Gastroesophageal sphincter (tissue), 4 donors: ENCODE measurements at regions not wholly inside any gene's neighbourhood (a gene's known extent, or its start where the extent isn't known, plus 50 kb on each side); places are given as distances from the start of the nearest gene placed in this dataset.

Experiments
- ATAC-seq: fragments of 150-250 bp; one replicate; pipeline ENCODE4 v1.9.1; 2016; ENCODE audit warnings: mild to moderate bottlenecking, moderate library complexity
- H3K27ac ChIP-seq, 4 donors: fragments of 200-600 bp; sonication (generic) in 3 of 4; 1 replicate in 3 of 4; 2 replicates in 1 of 4; pipeline ENCODE4 v1.5.1; 2016 to 2019
- H3K27me3 ChIP-seq: fragments of 200-600 bp; sonication (generic); one replicate; pipeline ENCODE4 v1.5.1; 2019
- H3K36me3 ChIP-seq, 2 donors: fragments of 200-600 bp; sonication (generic); one replicate each; pipeline ENCODE4 v1.5.1; 2019; ENCODE audit warnings: control low read depth in 1 of 2
- H3K4me1 ChIP-seq, 3 donors: fragments of 200-600 bp; sonication (generic); 1 replicate in 2 of 3; 2 replicates in 1 of 3; pipeline ENCODE4 v1.5.1; 2016 to 2019; ENCODE audit warnings: control low read depth in 2 of 3
- H3K4me3 ChIP-seq, 2 donors: fragments of 200-600 bp; sonication (generic); one replicate each; pipeline ENCODE4 v1.5.1; 2019; ENCODE audit warnings: mild to moderate bottlenecking in 1 of 2, moderate library complexity in 1 of 2
- H3K9me3 ChIP-seq, 3 donors: fragments of 200-600 bp; sonication (generic); one replicate each; pipeline ENCODE4 v1.5.1; 2017 to 2019; ENCODE audit warnings: control low read depth in 2 of 3
- CTCF ChIP-seq, 4 experiments: fragments of 200-600 bp in 2 of 4; fragments of 450-650 bp in 2 of 4; sonication (generic) in 1 of 4; IDR thresholded peaks; one replicate each; pipeline ENCODE4 v1.5.1; 2017 to 2019; ENCODE audit warnings: antibody characterized with exemption in 4 of 4, mild to moderate bottlenecking in 2 of 4, moderate library complexity in 2 of 4
- EP300 ChIP-seq: sonication (generic); formaldehyde crosslinking; IDR thresholded peaks from one replicate; pipeline ENCODE4 v1.6.1; 2017; ENCODE audit warnings: antibody characterized with exemption, mild to moderate bottlenecking
- POLR2A ChIP-seq, 2 donors: fragments of 450-650 bp; IDR thresholded peaks; one replicate each; pipeline ENCODE4 v1.6.1; 2017; ENCODE audit warnings: antibody characterized with exemption in 2 of 2, mild to moderate bottlenecking in 2 of 2, moderate library complexity in 1 of 2
- POLR2AphosphoS5 ChIP-seq: sonication (generic); formaldehyde crosslinking; IDR thresholded peaks from one replicate; pipeline ENCODE4 v1.6.1; 2017; ENCODE audit warnings: antibody characterized with exemption
- WGBS, 2 donors: methylation state at CpG; one replicate each; pipeline ENCODE4 v1.1.5; 2018; ENCODE audit warnings: low coverage in 1 of 2; 5-methylcytosine and 5-hydroxymethylcytosine counted together

- Histone ChIP-seq H3K27me3 (no peaks in the 10 kb centered on the region), H3K4me1 (no peaks in the 10 kb centered on the region), H3K36me3 (no peaks in the 10 kb centered on the region), H3K9me3 (no peaks in the 10 kb centered on the region), H3K27ac (no peak overlapping the region), H3K4me3 (no peak overlapping the region)
- WGBS, 2 donors = 83 to 95% methylated on average over 3 of the region's 3 CpGs
- ATAC-seq = no peak
- TF ChIP-seq EP300 = no peak
- TF ChIP-seq POLR2A (IDR thresholded peaks at IDR 0.05) = no peak
- no peak for TF ChIP-seq POLR2AphosphoS5
- TF ChIP-seq CTCF (IDR thresholded peaks at IDR 0.05) = no peak
Observed at GRCh38 chr5:167892352-167893115, 398.9 kb upstream of the WWC1 start.

GRCh38 chr5:167893271-167893670 is 398.2 kb upstream of the WWC1 start:
- TF ChIP-seq CTCF (IDR thresholded peaks at IDR 0.05) (no peak), POLR2A (IDR thresholded peaks at IDR 0.05) (no peak), POLR2AphosphoS5 (no peak), EP300 (no peak)
- Histone ChIP-seq H3K27ac (no peak overlapping the region), H3K4me3 (no peak overlapping the region), H3K27me3 (no peaks in the 10 kb centered on the region), H3K36me3 (no peaks in the 10 kb centered on the region), H3K4me1 (no peaks in the 10 kb centered on the region), H3K9me3 (no peaks in the 10 kb centered on the region)
- WGBS, 2 donors = 70 to 73% methylated on average over 6 to 7 of the region's 7 CpGs
- ATAC-seq = no peak

GRCh38 chr5:167894631-167895472 is 396.6 kb upstream of the WWC1 start:
- H3K4me3 ChIP-seq = no peak overlapping the region
- TF ChIP-seq CTCF (IDR thresholded peaks at IDR 0.05) (no peak), POLR2A (IDR thresholded peaks at IDR 0.05) (no peak), EP300 (no peak), POLR2AphosphoS5 (no peak)
- H3K36me3 ChIP-seq = no peaks in the 10 kb centered on the region
- no peak for ATAC-seq
- 71 to 78% methylated on average over 3 to 4 of the region's 4 CpGs for WGBS, 2 donors
- H3K27ac ChIP-seq = no peak overlapping the region
- no peaks in the 10 kb centered on the region for H3K27me3 ChIP-seq
- no peaks in the 10 kb centered on the region for H3K9me3 ChIP-seq
- no peaks in the 10 kb centered on the region for H3K4me1 ChIP-seq

- H3K36me3 ChIP-seq = no peaks in the 10 kb centered on the region
- no peak for ATAC-seq
- no peak overlapping the region for H3K4me3 ChIP-seq
- no peaks in the 10 kb centered on the region for H3K9me3 ChIP-seq
- no peaks in the 10 kb centered on the region for H3K27me3 ChIP-seq
- H3K27ac ChIP-seq = no peak overlapping the region
- WGBS, 2 donors = 75 to 79% methylated on average over 5 to 7 of the region's 8 CpGs
- TF ChIP-seq POLR2AphosphoS5 = no peak
- no peak for TF ChIP-seq EP300
- no peak for TF ChIP-seq POLR2A (IDR thresholded peaks at IDR 0.05)
- H3K4me1 ChIP-seq = no peaks in the 10 kb centered on the region
Observed at GRCh38 chr5:167895899-167896659, 395.4 kb upstream of the WWC1 start.

- Histone ChIP-seq H3K36me3 (no peaks in the 10 kb centered on the region), H3K27me3 (no peaks in the 10 kb centered on the region), H3K27ac (no peak overlapping the region), H3K4me3 (no peak overlapping the region), H3K9me3 (no peaks in the 10 kb centered on the region), H3K4me1 (no peaks in the 10 kb centered on the region)
- ATAC-seq = no peak
- TF ChIP-seq CTCF (IDR thresholded peaks at IDR 0.05) (no peak), POLR2A (IDR thresholded peaks at IDR 0.05) (no peak), EP300 (no peak), POLR2AphosphoS5 (no peak)
- WGBS, 2 donors = 81 to 83% methylated on average over 7 to 10 of the region's 10 CpGs
Observed at GRCh38 chr5:167896814-167897213, 394.6 kb upstream of the WWC1 start.
